Right hindlimb (tissue), 1 donor: ENCODE measurements at regions not wholly inside any gene's neighbourhood (a gene's known extent, or its start where the extent isn't known, plus 50 kb on each side); places are given as distances from the start of the nearest gene placed in this dataset.

Source experiments
- DNase-seq: peaks from one replicate; pipeline ENCODE4 v3.0.0-alpha.2; 2018

- no peak for DNase-seq
Measured at GRCh38 chr13:88103824-88104223, 432.7 kb downstream of the SLITRK5 start.

- no peak for DNase-seq
Measured at GRCh38 chr13:88104576-88104975, 433.4 kb downstream of the SLITRK5 start.

- no peak for DNase-seq
Measured at GRCh38 chr13:88107570-88107969, 436.4 kb downstream of the SLITRK5 start.

GRCh38 chr13:88112526-88112925 lies 441.4 kb downstream of the SLITRK5 start:
- no peak for DNase-seq

- DNase-seq = no peak
Measured at GRCh38 chr13:88115976-88116375, 444.8 kb downstream of the SLITRK5 start.

- no peak for DNase-seq
Measured at GRCh38 chr13:88118952-88119351, 447.8 kb downstream of the SLITRK5 start.

- DNase-seq = no peak
Measured at GRCh38 chr13:88124142-88124541, 453.0 kb downstream of the SLITRK5 start.

GRCh38 chr13:88125055-88125454 lies 453.9 kb downstream of the SLITRK5 start:
- no peak for DNase-seq

GRCh38 chr13:88136098-88136790 lies 465.1 kb downstream of the SLITRK5 start:
- no peak for DNase-seq

GRCh38 chr13:88142653-88143052 lies 471.5 kb downstream of the SLITRK5 start:
- no peak for DNase-seq

- no peak for DNase-seq
Measured at GRCh38 chr13:88144580-88144979, 473.4 kb downstream of the SLITRK5 start.

- DNase-seq = no peak
Measured at GRCh38 chr13:88153353-88153752, 482.2 kb downstream of the SLITRK5 start.

- DNase-seq = no peak
Measured at GRCh38 chr13:88154001-88154400, 482.8 kb downstream of the SLITRK5 start.

- DNase-seq = no peak
Measured at GRCh38 chr13:88162076-88162702, 491.0 kb downstream of the SLITRK5 start.

- DNase-seq = no peak
Measured at GRCh38 chr13:88176231-88176630, 505.1 kb downstream of the SLITRK5 start.

- no peak for DNase-seq
Measured at GRCh38 chr13:88183440-88183839, 512.3 kb downstream of the SLITRK5 start.

- no peak for DNase-seq
Measured at GRCh38 chr13:88188986-88189385, 517.8 kb downstream of the SLITRK5 start.

- no peak for DNase-seq
Measured at GRCh38 chr13:88189728-88190127, 518.6 kb downstream of the SLITRK5 start.

GRCh38 chr13:88196106-88196505 lies 524.9 kb downstream of the SLITRK5 start:
- DNase-seq = no peak

GRCh38 chr13:88217372-88217771 lies 546.2 kb downstream of the SLITRK5 start:
- no peak for DNase-seq

GRCh38 chr13:88217883-88218282 lies 546.7 kb downstream of the SLITRK5 start:
- DNase-seq = no peak

- DNase-seq = no peak
Measured at GRCh38 chr13:88223958-88224357, 552.8 kb downstream of the SLITRK5 start.

GRCh38 chr13:88235441-88235840 lies 564.3 kb downstream of the SLITRK5 start:
- no peak for DNase-seq

- DNase-seq = no peak
Measured at GRCh38 chr13:88246239-88246638, 575.1 kb downstream of the SLITRK5 start.

- no peak for DNase-seq
Measured at GRCh38 chr13:88248393-88248792, 577.2 kb downstream of the SLITRK5 start.
